ENCODE measurements at regions not wholly inside any gene's neighbourhood (a gene's known extent, or its start where the extent isn't known, plus 50 kb on each side); places are given as distances from the start of the nearest gene placed in this dataset.

DNA sequence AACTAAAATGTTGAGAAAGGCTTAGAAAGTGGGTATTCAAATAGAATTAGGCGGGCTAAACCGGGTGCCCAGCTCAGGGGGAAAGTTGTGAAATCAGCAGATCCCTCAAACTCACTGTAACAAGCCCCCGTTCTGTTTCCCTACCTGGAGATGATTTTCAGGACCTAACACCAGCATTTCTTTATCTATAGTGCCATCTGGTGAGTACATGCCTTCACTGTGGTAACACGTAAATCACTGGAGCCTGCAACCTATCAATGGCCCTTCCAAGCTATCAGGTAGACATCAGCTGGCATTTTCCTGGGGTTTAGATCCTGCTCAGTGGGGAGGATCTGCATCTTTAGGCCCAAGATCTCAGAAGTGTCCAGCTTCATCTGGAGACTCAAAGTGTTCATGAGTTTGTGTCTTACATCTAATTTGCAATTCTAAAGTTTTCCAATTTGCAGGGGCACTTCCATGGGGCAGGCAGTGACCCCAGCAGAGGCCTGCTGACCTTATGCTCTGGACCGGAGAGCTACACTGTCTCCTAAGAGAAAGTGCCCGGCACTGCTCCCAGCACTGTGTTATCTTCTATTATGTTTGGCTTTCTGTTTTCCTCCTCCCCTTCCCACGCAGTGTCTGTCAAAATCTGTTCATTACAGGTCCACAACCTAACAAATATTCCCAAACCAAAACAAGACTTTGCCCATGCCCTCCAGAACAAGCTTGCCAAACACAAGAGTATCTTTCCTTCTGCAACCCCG, 132.5 kb downstream of the LSM5 start:
- TF ChIP-seq SIN3A (IDR thresholded peaks at IDR 0.05; ENCODE audit: low read depth): no peak
- TF ChIP-seq ELF1 (IDR thresholded peaks at IDR 0.05; ENCODE audit: borderline replicate concordance, low read depth): no peak
- TF ChIP-seq, protein P1, sequence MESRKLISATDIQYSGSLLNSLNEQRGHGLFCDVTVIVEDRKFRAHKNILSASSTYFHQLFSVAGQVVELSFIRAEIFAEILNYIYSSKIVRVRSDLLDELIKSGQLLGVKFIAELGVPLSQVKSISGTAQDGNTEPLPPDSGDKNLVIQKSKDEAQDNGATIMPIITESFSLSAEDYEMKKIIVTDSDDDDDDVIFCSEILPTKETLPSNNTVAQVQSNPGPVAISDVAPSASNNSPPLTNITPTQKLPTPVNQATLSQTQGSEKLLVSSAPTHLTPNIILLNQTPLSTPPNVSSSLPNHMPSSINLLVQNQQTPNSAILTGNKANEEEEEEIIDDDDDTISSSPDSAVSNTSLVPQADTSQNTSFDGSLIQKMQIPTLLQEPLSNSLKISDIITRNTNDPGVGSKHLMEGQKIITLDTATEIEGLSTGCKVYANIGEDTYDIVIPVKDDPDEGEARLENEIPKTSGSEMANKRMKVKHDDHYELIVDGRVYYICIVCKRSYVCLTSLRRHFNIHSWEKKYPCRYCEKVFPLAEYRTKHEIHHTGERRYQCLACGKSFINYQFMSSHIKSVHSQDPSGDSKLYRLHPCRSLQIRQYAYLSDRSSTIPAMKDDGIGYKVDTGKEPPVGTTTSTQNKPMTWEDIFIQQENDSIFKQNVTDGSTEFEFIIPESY (IDR thresholded peaks at IDR 0.05; ENCODE audit: extremely low read depth, insufficient replicate concordance, low read length): no peak
- TF ChIP-seq, protein P2, sequence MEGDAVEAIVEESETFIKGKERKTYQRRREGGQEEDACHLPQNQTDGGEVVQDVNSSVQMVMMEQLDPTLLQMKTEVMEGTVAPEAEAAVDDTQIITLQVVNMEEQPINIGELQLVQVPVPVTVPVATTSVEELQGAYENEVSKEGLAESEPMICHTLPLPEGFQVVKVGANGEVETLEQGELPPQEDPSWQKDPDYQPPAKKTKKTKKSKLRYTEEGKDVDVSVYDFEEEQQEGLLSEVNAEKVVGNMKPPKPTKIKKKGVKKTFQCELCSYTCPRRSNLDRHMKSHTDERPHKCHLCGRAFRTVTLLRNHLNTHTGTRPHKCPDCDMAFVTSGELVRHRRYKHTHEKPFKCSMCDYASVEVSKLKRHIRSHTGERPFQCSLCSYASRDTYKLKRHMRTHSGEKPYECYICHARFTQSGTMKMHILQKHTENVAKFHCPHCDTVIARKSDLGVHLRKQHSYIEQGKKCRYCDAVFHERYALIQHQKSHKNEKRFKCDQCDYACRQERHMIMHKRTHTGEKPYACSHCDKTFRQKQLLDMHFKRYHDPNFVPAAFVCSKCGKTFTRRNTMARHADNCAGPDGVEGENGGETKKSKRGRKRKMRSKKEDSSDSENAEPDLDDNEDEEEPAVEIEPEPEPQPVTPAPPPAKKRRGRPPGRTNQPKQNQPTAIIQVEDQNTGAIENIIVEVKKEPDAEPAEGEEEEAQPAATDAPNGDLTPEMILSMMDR (IDR thresholded peaks at IDR 0.05 in 2 of 3, conservative IDR thresholded peaks at IDR 0.05 in 1 of 3; ENCODE audit: borderline replicate concordance in 1 of 3, insufficient read depth in 1 of 3, low read depth in 2 of 3, low read length in 2 of 3): peak; percentile 12 to 28 (median 16); a peak in 3 of 6 replicates
- no peak for TF ChIP-seq EZH2phosphoT487 (IDR thresholded peaks at IDR 0.05; ENCODE audit: borderline replicate concordance)
- no peak for TF ChIP-seq SP1 (IDR thresholded peaks at IDR 0.05; ENCODE audit: low read depth)
- no peak for TF ChIP-seq POLR2A (IDR thresholded peaks at IDR 0.05; ENCODE audit: borderline replicate concordance, extremely low read depth, insufficient read depth, insufficient read length)
- TF ChIP-seq RAD21 (IDR thresholded peaks at IDR 0.05; ENCODE audit: low read depth): peak; percentile 52
- no peak for TF ChIP-seq EZH2 (IDR thresholded peaks at IDR 0.05)
- TF ChIP-seq YY1 (IDR thresholded peaks at IDR 0.05; ENCODE audit: extremely low read depth, insufficient replicate concordance, low read depth, low read length): no peak
- TF ChIP-seq POLR2AphosphoS5 (IDR thresholded peaks at IDR 0.05; ENCODE audit: low read depth, low read length): no peak
- TF ChIP-seq, protein P3, sequence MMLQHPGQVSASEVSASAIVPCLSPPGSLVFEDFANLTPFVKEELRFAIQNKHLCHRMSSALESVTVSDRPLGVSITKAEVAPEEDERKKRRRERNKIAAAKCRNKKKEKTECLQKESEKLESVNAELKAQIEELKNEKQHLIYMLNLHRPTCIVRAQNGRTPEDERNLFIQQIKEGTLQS (IDR thresholded peaks at IDR 0.05): no peak
- no peak for TF ChIP-seq CBX3 (IDR thresholded peaks at IDR 0.05; ENCODE audit: low read depth)
- no peak for TF ChIP-seq SRF (IDR thresholded peaks at IDR 0.05; ENCODE audit: low read depth)

All from HCT116 (cell line).